ENCODE measurements at regions not wholly inside any gene's neighbourhood (a gene's known extent, or its start where the extent isn't known, plus 50 kb on each side); places are given as distances from the start of the nearest gene placed in this dataset.

DNA sequence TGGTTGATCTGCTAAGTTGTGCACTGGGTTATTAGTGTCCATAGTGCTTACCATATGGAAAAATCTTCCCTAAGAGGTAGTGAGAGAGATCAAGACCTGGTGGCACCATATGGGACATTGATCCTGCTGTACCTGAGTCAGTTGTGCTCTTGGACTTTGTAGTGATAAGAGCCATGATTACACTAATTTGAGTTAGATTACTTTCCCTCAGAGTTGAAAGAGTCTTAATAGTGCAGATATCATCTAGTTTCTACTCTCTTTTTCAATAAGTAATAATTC, 114.2 kb downstream of the KCNE4 start:
- no peaks in the 10 kb centered on the region for H3K9me3 ChIP-seq
- no peaks in the 10 kb centered on the region for H3K4me1 ChIP-seq
- TF ChIP-seq POLR2A (IDR thresholded peaks at IDR 0.05): no peak
- TF ChIP-seq, protein P1, sequence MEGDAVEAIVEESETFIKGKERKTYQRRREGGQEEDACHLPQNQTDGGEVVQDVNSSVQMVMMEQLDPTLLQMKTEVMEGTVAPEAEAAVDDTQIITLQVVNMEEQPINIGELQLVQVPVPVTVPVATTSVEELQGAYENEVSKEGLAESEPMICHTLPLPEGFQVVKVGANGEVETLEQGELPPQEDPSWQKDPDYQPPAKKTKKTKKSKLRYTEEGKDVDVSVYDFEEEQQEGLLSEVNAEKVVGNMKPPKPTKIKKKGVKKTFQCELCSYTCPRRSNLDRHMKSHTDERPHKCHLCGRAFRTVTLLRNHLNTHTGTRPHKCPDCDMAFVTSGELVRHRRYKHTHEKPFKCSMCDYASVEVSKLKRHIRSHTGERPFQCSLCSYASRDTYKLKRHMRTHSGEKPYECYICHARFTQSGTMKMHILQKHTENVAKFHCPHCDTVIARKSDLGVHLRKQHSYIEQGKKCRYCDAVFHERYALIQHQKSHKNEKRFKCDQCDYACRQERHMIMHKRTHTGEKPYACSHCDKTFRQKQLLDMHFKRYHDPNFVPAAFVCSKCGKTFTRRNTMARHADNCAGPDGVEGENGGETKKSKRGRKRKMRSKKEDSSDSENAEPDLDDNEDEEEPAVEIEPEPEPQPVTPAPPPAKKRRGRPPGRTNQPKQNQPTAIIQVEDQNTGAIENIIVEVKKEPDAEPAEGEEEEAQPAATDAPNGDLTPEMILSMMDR (IDR thresholded peaks at IDR 0.05 in 4 of 5, conservative IDR thresholded peaks at IDR 0.05 in 1 of 5): no peak
- DNase-seq (no peak), ATAC-seq (no peak)
- no peaks in the 10 kb centered on the region for H3K27me3 ChIP-seq
- in situ Hi-C loops (cut with MboI; ENCODE audit: low sequenced_read_pairs in 4 of 4) (no loop called here), intact Hi-C loops (cut with DNase I; ENCODE audit: low total_unique reads) (no loop called here)
- H3K4me3 ChIP-seq: no peak overlapping the region
- no peak overlapping the region for H3K27ac ChIP-seq
- H3K36me3 ChIP-seq: no peaks in the 10 kb centered on the region

DNA sequence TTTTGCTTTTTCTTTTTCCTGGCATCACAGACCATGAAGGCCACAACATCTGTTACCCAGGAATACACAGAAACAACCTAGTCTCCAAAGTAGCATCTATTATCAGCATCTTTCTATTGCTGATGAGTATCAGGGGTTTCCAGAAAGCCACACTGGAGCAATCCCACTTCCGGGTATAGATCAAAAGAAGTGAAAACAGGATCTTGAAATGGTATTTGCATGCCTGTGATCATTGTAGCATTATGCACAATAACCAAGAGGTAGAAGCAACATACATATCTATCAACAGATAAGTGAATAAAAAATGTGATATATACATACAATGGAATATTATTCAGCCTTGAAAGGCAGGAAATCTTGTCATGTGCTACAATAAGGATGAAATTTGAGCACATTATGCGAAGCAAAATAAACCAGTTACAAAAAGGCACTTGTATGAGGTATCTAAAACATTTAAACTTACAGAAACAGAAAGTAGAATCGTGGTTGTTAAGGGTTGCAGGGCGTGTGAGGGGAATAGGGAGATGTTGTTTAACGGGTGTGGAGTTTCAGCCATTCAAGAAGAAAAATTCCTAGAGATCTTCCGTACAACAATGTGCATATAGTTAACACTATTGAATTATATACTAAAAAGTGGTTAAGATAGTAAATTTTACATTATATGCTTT, 115.1 kb downstream of the KCNE4 start:
- ATAC-seq (no peak), DNase-seq (no peak)
- TF ChIP-seq, protein P1 (IDR thresholded peaks at IDR 0.05 in 4 of 5, conservative IDR thresholded peaks at IDR 0.05 in 1 of 5): no peak
- TF ChIP-seq POLR2A (IDR thresholded peaks at IDR 0.05): no peak
- H3K27ac ChIP-seq: no peak overlapping the region
- no peaks in the 10 kb centered on the region for H3K4me1 ChIP-seq
- H3K9me3 ChIP-seq: no peaks in the 10 kb centered on the region
- in situ Hi-C loops (cut with MboI; ENCODE audit: low sequenced_read_pairs in 4 of 4) (no loop called here), intact Hi-C loops (cut with DNase I; ENCODE audit: low total_unique reads) (no loop called here)
- H3K27me3 ChIP-seq: no peaks in the 10 kb centered on the region
- H3K4me3 ChIP-seq: no peak overlapping the region
- H3K36me3 ChIP-seq: no peaks in the 10 kb centered on the region

DNA sequence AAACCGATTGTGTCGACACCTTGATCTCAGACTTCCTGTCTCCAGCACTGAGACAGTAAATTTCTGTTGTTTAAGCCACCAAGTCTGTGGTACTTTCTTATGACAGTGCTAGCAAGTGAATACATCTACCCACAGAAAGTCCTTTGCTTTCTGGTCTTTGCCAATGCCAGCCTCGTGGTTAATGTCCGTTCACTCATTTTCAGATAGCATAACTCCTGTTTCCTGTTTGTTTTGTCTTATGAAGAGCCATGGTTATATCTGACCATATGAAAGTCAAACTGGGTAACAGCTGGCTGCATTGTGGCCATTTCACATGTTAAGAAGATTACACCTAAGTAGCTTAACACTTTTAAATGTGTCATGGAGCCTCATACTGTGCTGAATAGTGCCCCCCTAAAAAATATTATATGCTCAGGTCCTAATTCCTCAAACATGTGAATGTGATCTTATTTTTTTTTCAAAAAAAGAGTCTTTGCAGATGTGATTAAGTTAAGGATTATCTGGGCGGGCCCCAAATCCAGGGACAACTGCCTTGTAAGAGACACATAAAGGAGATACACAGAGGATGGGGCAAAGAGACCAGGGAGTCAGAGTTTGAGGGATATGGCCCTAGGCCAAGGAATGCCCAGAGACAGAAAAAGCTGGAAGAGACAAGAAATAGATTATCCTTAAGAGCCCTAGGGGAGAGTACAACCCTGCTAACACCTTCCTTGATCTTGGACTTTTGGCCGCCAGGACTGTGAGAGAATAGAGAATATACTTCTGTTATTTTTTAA, 118.0 kb downstream of the KCNE4 start:
- H3K9me3 ChIP-seq: no peaks in the 10 kb centered on the region
- intact Hi-C loops (cut with DNase I; ENCODE audit: low total_unique reads) (no loop called here), in situ Hi-C loops (cut with MboI; ENCODE audit: low sequenced_read_pairs in 4 of 4) (no loop called here)
- TF ChIP-seq POLR2A (IDR thresholded peaks at IDR 0.05): no peak
- TF ChIP-seq, protein P1 (IDR thresholded peaks at IDR 0.05 in 4 of 5, conservative IDR thresholded peaks at IDR 0.05 in 1 of 5): no peak
- DNase-seq (no peak), ATAC-seq (no peak)
- H3K36me3 ChIP-seq: no peaks in the 10 kb centered on the region
- H3K27ac ChIP-seq: no peak overlapping the region
- H3K27me3 ChIP-seq: no peaks in the 10 kb centered on the region
- H3K4me1 ChIP-seq: no peaks in the 10 kb centered on the region
- H3K4me3 ChIP-seq: no peak overlapping the region

DNA sequence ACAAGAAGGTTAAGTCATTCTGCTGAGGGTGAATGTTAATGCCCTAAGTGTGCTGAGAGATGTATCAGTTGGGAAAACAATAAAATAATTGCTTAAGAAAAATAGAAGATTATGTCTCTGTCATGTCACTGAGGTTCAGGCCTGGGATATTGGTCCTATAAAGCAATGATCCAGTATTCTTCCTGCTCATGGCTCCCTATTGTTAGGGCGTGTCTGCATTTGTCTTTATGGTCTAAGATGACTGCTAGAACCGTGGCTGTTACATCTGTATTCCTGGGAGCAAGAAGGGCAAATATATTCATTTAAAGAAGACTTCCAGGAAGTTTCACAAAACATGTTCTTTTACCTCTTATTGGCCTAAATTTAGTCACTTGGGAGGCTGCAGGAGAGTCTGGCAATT, 125.0 kb downstream of the KCNE4 start:
- no peaks in the 10 kb centered on the region for H3K27me3 ChIP-seq
- in situ Hi-C loops (cut with MboI; ENCODE audit: low sequenced_read_pairs in 4 of 4) (no loop called here), intact Hi-C loops (cut with DNase I; ENCODE audit: low total_unique reads) (no loop called here)
- no peaks in the 10 kb centered on the region for H3K36me3 ChIP-seq
- H3K27ac ChIP-seq: no peak overlapping the region
- no peaks in the 10 kb centered on the region for H3K9me3 ChIP-seq
- TF ChIP-seq, protein P1 (IDR thresholded peaks at IDR 0.05 in 4 of 5, conservative IDR thresholded peaks at IDR 0.05 in 1 of 5): no peak
- TF ChIP-seq POLR2A (IDR thresholded peaks at IDR 0.05): no peak
- DNase-seq (no peak), ATAC-seq (no peak)
- no peak overlapping the region for H3K4me3 ChIP-seq
- H3K4me1 ChIP-seq: no peaks in the 10 kb centered on the region

Data from gastrocnemius medialis (tissue), 4 donors.